ENCODE measurements at regions not wholly inside any gene's neighbourhood (a gene's known extent, or its start where the extent isn't known, plus 50 kb on each side); places are given as distances from the start of the nearest gene placed in this dataset.

DNA sequence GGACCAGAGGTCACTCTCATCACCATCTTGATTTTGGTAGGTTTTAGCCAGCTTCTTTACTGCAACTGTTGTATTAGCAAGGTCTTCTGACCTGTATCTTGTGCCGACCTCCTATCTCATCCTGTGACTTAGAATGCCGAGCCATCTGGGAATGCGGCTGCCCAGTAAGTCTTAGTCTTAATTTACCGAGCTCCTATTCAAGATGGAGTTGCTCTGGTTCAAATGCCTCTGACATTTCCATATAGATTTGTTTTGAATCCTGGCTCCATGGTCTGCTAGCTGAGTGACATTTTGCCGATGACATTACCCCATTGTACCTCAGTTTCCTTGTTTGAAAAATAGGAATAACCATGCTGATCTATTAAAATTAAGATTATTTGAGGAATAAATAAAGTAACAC lies 193.9 kb upstream of the HMCN1 start:
- Histone ChIP-seq H3K4me1 (ENCODE audit: insufficient read depth, low read length) (peaks cover 13% of the 10 kb centered on the region), H3K23me2 (ENCODE audit: insufficient read length, low read depth, low read length, poor library complexity, severe bottlenecking) (no peaks in the 10 kb centered on the region), H3K56ac (ENCODE audit: insufficient read length, low read depth, low read length) (no peak overlapping the region), H4K20me1 (ENCODE audit: control insufficient read depth, insufficient read depth, insufficient read length) (no peaks in the 10 kb centered on the region), H3K9ac (ENCODE audit: extremely low read depth, insufficient read length, low read length) (no peak overlapping the region), H3K9me3 (ENCODE audit: control insufficient read depth, low read depth, low read length) (no peaks in the 10 kb centered on the region), H2BK12ac (ENCODE audit: insufficient read length, low read depth, low read length) (no peak overlapping the region), H3K4ac (ENCODE audit: low read depth, low read length) (no peak overlapping the region), H3K23ac (ENCODE audit: insufficient read length, low read depth, low read length) (no peak overlapping the region), H3T11ph (ENCODE audit: low read length) (no peak overlapping the region), H2BK5ac (ENCODE audit: insufficient read length, low read length) (no peak overlapping the region), H2AK5ac (ENCODE audit: insufficient read length, low read length) (no peak overlapping the region), H2BK20ac (ENCODE audit: low read depth, low read length, poor library complexity, severe bottlenecking) (no peak overlapping the region), H3K27me3 (ENCODE audit: insufficient read depth, low read length) (no peaks in the 10 kb centered on the region), H2BK15ac (ENCODE audit: low read depth, low read length) (no peak overlapping the region), H4K5ac (ENCODE audit: insufficient read length, low read depth, low read length) (no peak overlapping the region), H3K14ac (ENCODE audit: insufficient read depth, low read length) (no peak overlapping the region), H3K79me1 (ENCODE audit: insufficient read depth, low read depth, low read length, poor library complexity, severe bottlenecking) (no peaks in the 10 kb centered on the region), H2AFZ (ENCODE audit: low read length) (no peak overlapping the region), H2BK120ac (ENCODE audit: low read depth, low read length, poor library complexity, severe bottlenecking) (no peak overlapping the region), H4K91ac (ENCODE audit: insufficient read length, low read depth, low read length) (no peak overlapping the region), H3K79me2 (ENCODE audit: insufficient read depth, low read length) (no peaks in the 10 kb centered on the region), H3K18ac (ENCODE audit: insufficient read length, low read depth, low read length) (no peak overlapping the region), H3K4me2 (ENCODE audit: insufficient read depth, insufficient read length, low read length) (no peak overlapping the region), H3K27ac (ENCODE audit: insufficient read length, low read depth, low read length) (no peak overlapping the region), H4K8ac (replicated peaks; ENCODE audit: insufficient read length, low read depth, low read length) (no peak overlapping the region)
- TF ChIP-seq CTCF (conservative IDR thresholded peaks at IDR 0.05): no peak
- H3K36me3 Mint-ChIP-seq (ENCODE audit: insufficient read depth in 1 of 3, low read depth in 3 of 3): peaks cover 0 to 11% (median 0%) of the 10 kb centered on the region in 3 experiments; a peak in 3 of 7 replicates
- no peak overlapping the region for H3K4me3 Mint-ChIP-seq
- DNase-seq: no peak
- H3K27me3 Mint-ChIP-seq (ENCODE audit: low read depth): peaks cover 16% of the 10 kb centered on the region
- WGBS (ENCODE audit: extremely low coverage, insufficient read length, low lambda C conversion rate): no CpG with 5 or more reads among the region's 5 CpGs
- H3K27ac Mint-ChIP-seq: no peak overlapping the region; a peak in 1 of 7 replicates
- H3K4me1 Mint-ChIP-seq: peaks cover 45 to 50% of the 10 kb centered on the region in 2 experiments
- peaks cover 3 to 5% of the 10 kb centered on the region in 2 experiments; a peak in 4 of 5 replicates for H3K9me3 Mint-ChIP-seq

Data from H9 (cell line).